GM06990 (cell line): ENCODE measurements at regions not wholly inside any gene's neighbourhood (a gene's known extent, or its start where the extent isn't known, plus 50 kb on each side); places are given as distances from the start of the nearest gene placed in this dataset.

Experiments
- DNase-seq: peaks from one replicate; pipeline ENCODE4 v3.0.0-alpha.2; 2011; ENCODE audit not compliant: insufficient read length; ENCODE audit errors: extremely low read depth
- H3K27me3 ChIP-seq: replicated peaks from 2 replicates; pipeline ENCODE4 v1.6.0; 2011; ENCODE audit warnings: low read length; ENCODE audit not compliant: control insufficient read depth, insufficient read depth
- H3K36me3 ChIP-seq: 2 replicates; pipeline ENCODE4 v1.5.1; 2011; ENCODE audit warnings: low read length; ENCODE audit not compliant: control insufficient read depth, insufficient read depth
- H3K4me3 ChIP-seq: replicated peaks from 2 replicates; pipeline ENCODE4 v1.5.1; 2011; ENCODE audit warnings: low read depth, mild to moderate bottlenecking, control low read depth, low read length
- CTCF ChIP-seq: IDR thresholded peaks from 2 replicates; pipeline ENCODE4 v1.5.1; 2011; ENCODE audit warnings: low read length, control low read depth, mild to moderate bottlenecking, inconsistent platforms; ENCODE audit not compliant: insufficient read depth, poor library complexity, severe bottlenecking

- H3K4me3 ChIP-seq, result no peak overlapping the region
- no peak for DNase-seq
Measured at GRCh38 chr2:18475884-18476283, 84.6 kb downstream of the RDH14 start.

DNA sequence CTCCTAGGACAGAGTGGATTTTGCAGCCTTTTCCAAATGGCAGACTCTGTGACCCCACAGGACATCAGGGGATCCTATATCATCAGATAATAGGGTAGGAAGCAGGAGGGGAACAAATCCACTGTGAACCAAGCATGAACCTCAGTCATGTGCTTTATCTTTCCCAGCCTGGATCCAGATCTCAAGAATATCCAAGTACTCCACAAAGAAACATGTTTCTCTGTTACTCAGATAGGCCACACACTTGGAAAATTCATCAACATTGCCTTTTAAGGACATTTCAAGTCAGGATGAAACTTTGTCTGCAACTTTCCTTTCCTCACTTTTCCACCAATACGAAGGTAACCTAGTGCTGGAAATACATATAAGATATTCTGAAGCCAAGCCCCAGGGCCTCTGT, 85.8 kb downstream of the RDH14 start:
- no peak overlapping the region for H3K4me3 ChIP-seq
- H3K36me3 ChIP-seq, result no peaks in the 10 kb centered on the region
- no peak for TF ChIP-seq CTCF
- no peak for DNase-seq
- H3K27me3 ChIP-seq, result no peaks in the 10 kb centered on the region; the same call in 1 of the 2 replicates

More at GRCh38 chr2:18475884-18476283, 84.6 kb downstream of the RDH14 start:
- peaks cover 2% of the 10 kb centered on the region; the same call in 1 of the 2 replicates for H3K27me3 ChIP-seq
- TF ChIP-seq CTCF, result no peak
- H3K36me3 ChIP-seq, result no peaks in the 10 kb centered on the region

- Histone ChIP-seq H3K4me3 (no peak overlapping the region), H3K36me3 (no peaks in the 10 kb centered on the region), H3K27me3 (no peaks in the 10 kb centered on the region; the same call in 1 of the 2 replicates)
- no peak for TF ChIP-seq CTCF
- DNase-seq, result no peak
Measured at GRCh38 chr2:18473241-18474181, 86.9 kb downstream of the RDH14 start.

DNA sequence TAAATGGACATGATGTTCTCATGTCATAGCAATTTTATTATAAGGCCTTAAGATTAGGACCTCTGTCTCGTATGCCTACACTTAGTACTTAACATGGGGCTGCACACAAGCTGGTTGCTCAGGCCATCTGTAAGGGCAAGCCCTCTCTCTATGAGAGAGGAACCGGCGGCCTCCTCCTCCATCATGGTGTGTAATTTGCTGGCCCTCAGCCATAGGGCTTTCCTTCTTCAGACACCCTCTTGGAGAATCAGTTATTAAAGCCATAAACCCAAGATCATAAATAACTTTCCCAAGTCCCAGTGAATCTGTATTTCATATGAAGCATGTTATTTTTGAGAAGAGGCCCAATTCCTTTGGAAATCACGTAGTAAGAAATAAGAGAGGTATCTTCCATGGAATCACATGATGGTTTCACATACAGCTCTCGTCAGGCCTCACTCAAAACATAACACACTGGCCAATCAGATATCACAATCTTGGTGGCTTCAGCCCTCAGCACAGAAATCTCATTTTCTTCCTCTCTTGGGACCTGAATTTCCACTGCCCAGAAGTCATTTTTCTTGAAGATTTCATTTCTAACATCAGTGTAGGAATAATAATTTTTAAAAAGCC, 92.6 kb downstream of the RDH14 start:
- H3K27me3 ChIP-seq, result no peaks in the 10 kb centered on the region
- no peaks in the 10 kb centered on the region for H3K36me3 ChIP-seq
- H3K4me3 ChIP-seq, result no peak overlapping the region
- DNase-seq, result no peak
- TF ChIP-seq CTCF, result no peak

DNA sequence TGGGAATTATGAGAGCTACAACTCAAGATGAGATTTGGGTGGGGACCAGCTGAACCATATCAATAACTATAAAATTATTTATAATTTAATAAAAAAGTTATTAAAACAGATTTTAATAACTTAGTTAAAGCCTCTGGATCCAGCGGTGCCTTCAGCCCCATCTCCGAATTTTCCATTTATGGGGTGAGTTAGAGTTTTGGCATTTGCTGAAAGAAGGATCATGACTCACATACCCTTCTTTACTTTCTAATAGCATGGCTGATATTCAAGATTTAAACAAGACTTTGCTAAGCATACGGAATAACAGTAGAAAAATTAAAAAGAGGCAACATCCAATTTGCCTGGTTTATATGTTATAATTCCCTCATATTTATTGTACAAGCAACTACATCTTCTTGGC, 94.5 kb downstream of the RDH14 start:
- Histone ChIP-seq H3K4me3 (no peak overlapping the region), H3K36me3 (no peaks in the 10 kb centered on the region), H3K27me3 (no peaks in the 10 kb centered on the region)
- no peak for TF ChIP-seq CTCF
- no peak for DNase-seq
